TTC549 (cell line): ENCODE measurements at regions not wholly inside any gene's neighbourhood (a gene's known extent, or its start where the extent isn't known, plus 50 kb on each side); places are given as distances from the start of the nearest gene placed in this dataset.

Experiments used
- FAIRE-seq: peaks from 2 replicates; lab custom pipeline; 2012; peaks lifted over from hg19 to GRCh38; lab: Jason Lieb, UNC

GRCh38 chr12:73361156-73361863 lies 1089.1 kb downstream of the TRHDE start:
- no peak for FAIRE-seq

DNA sequence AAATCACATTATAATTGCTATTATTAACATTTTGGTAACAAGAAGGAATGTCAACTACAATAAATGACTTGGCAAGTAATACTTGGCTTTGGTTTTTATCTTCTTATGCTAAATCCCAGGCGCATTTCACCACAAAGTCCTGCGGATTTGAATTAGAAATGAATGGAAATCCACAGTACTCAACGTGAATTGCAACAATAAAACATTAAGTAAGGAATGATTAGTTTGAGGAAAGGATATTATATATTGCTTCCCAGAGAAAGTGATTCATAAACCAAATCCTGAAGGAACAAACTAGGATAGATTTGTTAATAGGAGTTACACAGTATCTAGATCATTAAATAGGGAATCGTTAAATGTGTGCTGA lies 1089.7 kb downstream of the TRHDE start:
- no peak for FAIRE-seq

DNA sequence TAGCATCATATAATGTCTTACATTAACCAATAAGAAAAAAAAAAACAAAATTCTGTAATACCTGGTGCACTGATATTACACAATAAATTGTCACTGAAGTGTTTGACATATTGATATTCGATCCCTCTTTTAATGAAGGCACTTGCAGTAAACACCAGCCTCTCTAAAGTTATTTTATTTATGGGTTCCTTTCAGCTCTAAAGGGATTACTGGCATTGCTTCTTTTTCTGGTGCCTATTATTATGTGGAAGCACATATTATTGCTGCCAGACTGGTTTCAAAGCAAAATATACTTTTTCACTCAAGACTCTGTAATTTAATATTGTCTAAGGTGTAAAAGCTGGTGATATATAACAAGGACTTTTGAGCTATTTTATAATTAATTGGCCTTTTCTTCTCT lies 1090.5 kb downstream of the TRHDE start:
- FAIRE-seq, result no peak

DNA sequence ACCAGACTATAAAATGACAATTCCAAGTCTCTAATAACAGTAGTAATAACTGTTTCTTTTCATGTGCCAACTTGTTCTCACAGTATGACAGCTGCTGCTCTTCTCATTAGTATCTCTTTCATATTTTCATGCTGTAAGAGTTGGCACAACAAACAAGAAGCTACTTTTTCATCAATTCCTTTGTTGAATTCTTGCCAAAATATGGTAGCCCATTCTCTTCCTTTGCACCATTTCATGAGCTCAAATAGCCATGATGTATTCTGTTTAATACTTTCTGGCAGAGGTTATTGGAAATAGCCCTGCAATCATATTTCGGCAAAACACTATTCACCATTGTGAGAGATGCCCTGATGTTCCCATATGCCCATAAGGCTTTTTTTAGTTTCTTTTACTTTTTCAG lies 1100.7 kb downstream of the TRHDE start:
- FAIRE-seq, result no peak

DNA sequence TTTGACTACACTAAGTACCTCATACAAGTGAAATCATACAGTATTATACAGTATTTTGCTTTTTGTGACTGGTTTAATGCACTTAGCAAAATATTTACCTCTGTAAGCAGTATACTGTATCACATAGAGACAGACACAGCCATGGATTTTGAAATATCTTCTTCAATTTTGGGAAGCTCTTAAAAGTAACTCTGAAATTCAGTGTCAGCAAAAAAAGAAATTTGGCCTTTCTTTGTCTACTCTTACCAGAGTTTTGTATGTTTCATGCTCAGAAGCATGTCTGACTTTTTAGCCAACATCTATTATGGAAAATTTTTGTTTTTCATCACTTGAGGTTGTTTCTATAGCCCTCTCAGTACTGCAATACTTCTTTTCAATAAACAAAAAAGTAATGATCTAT lies 1102.2 kb downstream of the TRHDE start:
- FAIRE-seq, result no peak

GRCh38 chr12:73383584-73384222 lies 1111.5 kb downstream of the TRHDE start:
- no peak for FAIRE-seq

- no peak for FAIRE-seq
Measured at GRCh38 chr12:73384592-73384991, 1112.4 kb downstream of the TRHDE start.

DNA sequence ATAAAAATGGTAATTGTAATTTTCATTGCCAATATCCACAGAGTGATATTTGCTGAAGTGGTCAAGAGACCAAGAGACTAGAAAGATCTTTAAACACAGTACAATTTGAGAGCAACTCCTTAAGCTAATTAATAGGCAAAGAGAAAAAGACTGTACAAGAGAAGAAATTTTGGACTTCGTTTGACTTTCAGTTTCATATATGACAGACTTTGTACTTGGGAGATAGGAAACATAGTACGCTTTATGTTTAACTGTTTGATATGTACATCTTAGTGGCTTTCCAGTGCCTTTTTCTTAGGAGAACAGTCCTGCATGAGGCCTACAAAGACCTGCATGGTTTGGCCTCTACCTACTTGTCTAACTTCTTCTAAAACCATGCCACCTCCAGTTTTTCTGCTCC lies 1118.1 kb downstream of the TRHDE start:
- no peak for FAIRE-seq

DNA sequence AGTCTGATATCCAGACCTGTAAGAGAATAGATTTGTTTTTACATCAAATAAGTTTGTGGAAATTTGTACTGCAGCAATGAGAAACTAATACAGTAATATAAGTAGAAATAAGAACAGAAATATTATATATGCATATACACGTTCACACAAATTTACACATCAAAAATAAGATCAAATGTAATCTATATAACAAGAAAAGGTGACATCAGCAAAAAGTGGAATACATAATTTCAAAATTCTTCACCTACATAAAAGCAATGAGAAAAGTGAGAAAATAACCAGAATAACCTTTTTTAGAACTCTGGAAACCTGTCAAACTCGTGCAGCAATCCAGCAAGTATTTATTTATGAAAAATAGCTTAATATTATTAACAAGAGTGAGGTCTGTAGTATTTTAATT lies 1124.6 kb upstream of the ATXN7L3B start:
- no peak for FAIRE-seq

DNA sequence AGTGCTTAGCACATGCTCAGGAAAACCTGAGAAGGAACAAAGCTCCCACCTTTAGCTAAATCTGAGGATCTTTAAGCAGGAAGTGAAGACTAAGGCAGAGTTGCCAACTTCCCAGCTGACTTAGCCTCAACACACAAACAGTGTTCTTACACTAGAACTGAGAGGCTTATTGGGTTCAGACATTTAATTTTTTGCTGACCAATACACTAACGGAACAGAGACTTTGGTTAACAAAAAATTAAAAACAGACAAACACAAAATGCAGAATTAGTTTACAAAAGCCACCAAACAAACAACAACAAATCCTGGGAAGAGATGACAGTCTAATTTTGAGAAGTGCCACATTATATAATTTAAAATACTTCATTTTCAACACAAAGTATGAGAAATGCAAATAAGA lies 1123.7 kb upstream of the ATXN7L3B start:
- FAIRE-seq, result no peak

GRCh38 chr12:73414926-73415325 lies 1122.7 kb upstream of the ATXN7L3B start:
- FAIRE-seq, result no peak

GRCh38 chr12:73418541-73418940 lies 1119.1 kb upstream of the ATXN7L3B start:
- FAIRE-seq, result no peak

- FAIRE-seq, result no peak
Measured at GRCh38 chr12:73421832-73422231, 1115.8 kb upstream of the ATXN7L3B start.

GRCh38 chr12:73424484-73424883 lies 1113.2 kb upstream of the ATXN7L3B start:
- FAIRE-seq, result no peak

DNA sequence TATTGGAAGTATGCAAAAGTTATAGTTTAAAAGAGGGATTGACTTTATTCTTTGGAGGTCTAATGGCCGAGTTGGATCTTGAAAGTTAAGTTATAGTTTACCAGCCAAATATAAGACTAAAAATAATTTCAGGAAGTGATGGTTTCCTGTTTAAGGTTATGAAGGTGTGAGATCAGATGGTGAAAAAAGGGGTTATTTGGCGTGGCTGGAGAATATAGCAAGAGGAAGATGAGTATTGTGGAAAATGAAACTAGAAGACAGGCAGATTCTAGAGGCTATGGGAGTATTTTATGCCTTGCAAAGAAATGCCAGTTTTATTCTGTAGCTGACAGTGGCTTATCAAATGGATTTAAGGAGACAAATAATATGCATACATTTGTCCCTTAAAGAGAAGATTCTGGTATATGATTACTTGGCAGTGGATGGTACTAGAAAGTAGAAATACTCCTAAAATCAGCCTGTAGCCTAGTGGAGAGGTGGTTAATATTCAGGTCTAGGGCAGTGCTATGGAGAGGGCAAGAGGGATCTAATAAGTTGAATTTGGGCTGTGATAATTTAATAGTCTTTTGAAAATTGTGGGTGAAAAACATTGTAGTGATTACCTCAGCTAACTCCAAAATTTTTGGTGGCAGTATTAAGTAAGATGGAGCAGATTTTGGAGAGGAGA lies 1091.8 kb upstream of the ATXN7L3B start:
- FAIRE-seq, result no peak

GRCh38 chr12:73452672-73453469 lies 1084.8 kb upstream of the ATXN7L3B start:
- FAIRE-seq, result no peak

- no peak for FAIRE-seq
Measured at GRCh38 chr12:73460212-73460611, 1077.4 kb upstream of the ATXN7L3B start.

GRCh38 chr12:73465106-73465505 lies 1072.5 kb upstream of the ATXN7L3B start:
- FAIRE-seq, result no peak

- no peak for FAIRE-seq
Measured at GRCh38 chr12:73486256-73486655, 1051.4 kb upstream of the ATXN7L3B start.

- no peak for FAIRE-seq
Measured at GRCh38 chr12:73506611-73507010, 1031.0 kb upstream of the ATXN7L3B start.

GRCh38 chr12:73514672-73515071 lies 1023.0 kb upstream of the ATXN7L3B start:
- FAIRE-seq, result no peak

GRCh38 chr12:73517859-73518258 lies 1019.8 kb upstream of the ATXN7L3B start:
- FAIRE-seq, result no peak

- no peak for FAIRE-seq
Measured at GRCh38 chr12:73529231-73529630, 1008.4 kb upstream of the ATXN7L3B start.
